ENCODE measurements at regions not wholly inside any gene's neighbourhood (a gene's known extent, or its start where the extent isn't known, plus 50 kb on each side); places are given as distances from the start of the nearest gene placed in this dataset.

DNA sequence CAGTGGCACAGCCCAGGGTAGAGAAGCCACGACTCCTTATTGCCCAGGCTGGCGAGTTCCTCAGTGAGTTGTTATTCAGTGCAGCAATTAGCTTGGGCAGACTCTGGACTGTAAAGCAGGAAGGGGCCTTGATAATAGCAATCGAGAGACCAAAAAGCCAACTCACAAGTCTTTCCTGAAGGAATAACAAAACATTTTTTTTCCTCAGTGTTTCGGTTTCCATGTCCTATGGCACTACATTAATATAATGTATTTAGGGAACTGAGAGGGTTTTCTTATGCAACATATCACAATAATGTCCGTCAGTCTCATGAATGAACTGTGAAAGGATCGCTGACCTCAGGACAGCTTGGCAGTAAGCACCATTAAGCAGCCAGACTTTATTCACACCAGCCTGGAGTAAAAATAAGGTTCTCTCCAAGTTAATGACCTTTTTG is 248.9 kb upstream of the TBL1XR1 start:
- no peaks in the 10 kb centered on the region for H3K36me3 ChIP-seq
- peaks cover 0 to 75% (median 52%) of the 10 kb centered on the region in 4 donors for H3K4me1 ChIP-seq
- TF ChIP-seq, protein P1, sequence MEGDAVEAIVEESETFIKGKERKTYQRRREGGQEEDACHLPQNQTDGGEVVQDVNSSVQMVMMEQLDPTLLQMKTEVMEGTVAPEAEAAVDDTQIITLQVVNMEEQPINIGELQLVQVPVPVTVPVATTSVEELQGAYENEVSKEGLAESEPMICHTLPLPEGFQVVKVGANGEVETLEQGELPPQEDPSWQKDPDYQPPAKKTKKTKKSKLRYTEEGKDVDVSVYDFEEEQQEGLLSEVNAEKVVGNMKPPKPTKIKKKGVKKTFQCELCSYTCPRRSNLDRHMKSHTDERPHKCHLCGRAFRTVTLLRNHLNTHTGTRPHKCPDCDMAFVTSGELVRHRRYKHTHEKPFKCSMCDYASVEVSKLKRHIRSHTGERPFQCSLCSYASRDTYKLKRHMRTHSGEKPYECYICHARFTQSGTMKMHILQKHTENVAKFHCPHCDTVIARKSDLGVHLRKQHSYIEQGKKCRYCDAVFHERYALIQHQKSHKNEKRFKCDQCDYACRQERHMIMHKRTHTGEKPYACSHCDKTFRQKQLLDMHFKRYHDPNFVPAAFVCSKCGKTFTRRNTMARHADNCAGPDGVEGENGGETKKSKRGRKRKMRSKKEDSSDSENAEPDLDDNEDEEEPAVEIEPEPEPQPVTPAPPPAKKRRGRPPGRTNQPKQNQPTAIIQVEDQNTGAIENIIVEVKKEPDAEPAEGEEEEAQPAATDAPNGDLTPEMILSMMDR (IDR thresholded peaks at IDR 0.05): no peak
- TF ChIP-seq EP300 (IDR thresholded peaks at IDR 0.05) (no peak), POLR2AphosphoS5 (IDR thresholded peaks at IDR 0.05) (no peak), POLR2A (IDR thresholded peaks at IDR 0.05) (no peak)
- no peak for DNase-seq
- peak overlapping the region; percentile 58 to 88 (median 80) for H3K27ac ChIP-seq
- intact Hi-C loops (cut with DNase I): loop anchor here (5.0 to 10.0 kb wide), 2 partner anchors 151 to 879 kb away; no protein-coding TSS in a partner anchor
- no peak overlapping the region for H3K4me3 ChIP-seq
- H3K9me3 ChIP-seq: no peaks in the 10 kb centered on the region
- no peaks in the 10 kb centered on the region for H3K27me3 ChIP-seq
- WGBS, 2 donors: 21 to 65% methylated on average over 6 of the region's 6 CpGs

GRCh38 chr3:177447938-177448337 is 250.7 kb upstream of the TBL1XR1 start:
- H3K27ac ChIP-seq: peak overlapping the region; percentile 69 to 88 (median 76)
- no peaks in the 10 kb centered on the region for H3K9me3 ChIP-seq
- WGBS, 2 donors: 16 to 61% methylated on average over 3 of the region's 3 CpGs
- peak; percentile 69 for DNase-seq
- no peaks in the 10 kb centered on the region for H3K36me3 ChIP-seq
- peaks cover 0 to 79% (median 59%) of the 10 kb centered on the region in 4 donors for H3K4me1 ChIP-seq
- intact Hi-C loops (cut with DNase I): loop anchor here (5.0 to 10.0 kb wide), 2 partner anchors 149 to 877 kb away; no protein-coding TSS in a partner anchor
- no peak overlapping the region for H3K4me3 ChIP-seq
- H3K27me3 ChIP-seq: no peaks in the 10 kb centered on the region
- no peak for TF ChIP-seq EP300 (IDR thresholded peaks at IDR 0.05)
- TF ChIP-seq, protein P1 (IDR thresholded peaks at IDR 0.05): no peak
- TF ChIP-seq POLR2A (IDR thresholded peaks at IDR 0.05): no peak
- no peak for TF ChIP-seq POLR2AphosphoS5 (IDR thresholded peaks at IDR 0.05)

GRCh38 chr3:177448987-177449359 is 251.7 kb upstream of the TBL1XR1 start:
- Histone ChIP-seq H3K27me3 (no peaks in the 10 kb centered on the region), H3K9me3 (no peaks in the 10 kb centered on the region), H3K27ac (peak overlapping the region; percentile 69 to 88 (median 76)), H3K4me3 (no peak overlapping the region), H3K4me1 (peaks cover 2 to 75% (median 61%) of the 10 kb centered on the region in 4 donors), H3K36me3 (no peaks in the 10 kb centered on the region)
- 57 to 77% methylated on average over 3 of the region's 3 CpGs for WGBS, 2 donors
- no peak for TF ChIP-seq POLR2AphosphoS5 (IDR thresholded peaks at IDR 0.05)
- TF ChIP-seq, protein P1 (IDR thresholded peaks at IDR 0.05): no peak
- intact Hi-C loops (cut with DNase I): loop anchor here (5.0 to 10.0 kb wide), 2 partner anchors 148 to 876 kb away; no protein-coding TSS in a partner anchor
- no peak for DNase-seq

DNA sequence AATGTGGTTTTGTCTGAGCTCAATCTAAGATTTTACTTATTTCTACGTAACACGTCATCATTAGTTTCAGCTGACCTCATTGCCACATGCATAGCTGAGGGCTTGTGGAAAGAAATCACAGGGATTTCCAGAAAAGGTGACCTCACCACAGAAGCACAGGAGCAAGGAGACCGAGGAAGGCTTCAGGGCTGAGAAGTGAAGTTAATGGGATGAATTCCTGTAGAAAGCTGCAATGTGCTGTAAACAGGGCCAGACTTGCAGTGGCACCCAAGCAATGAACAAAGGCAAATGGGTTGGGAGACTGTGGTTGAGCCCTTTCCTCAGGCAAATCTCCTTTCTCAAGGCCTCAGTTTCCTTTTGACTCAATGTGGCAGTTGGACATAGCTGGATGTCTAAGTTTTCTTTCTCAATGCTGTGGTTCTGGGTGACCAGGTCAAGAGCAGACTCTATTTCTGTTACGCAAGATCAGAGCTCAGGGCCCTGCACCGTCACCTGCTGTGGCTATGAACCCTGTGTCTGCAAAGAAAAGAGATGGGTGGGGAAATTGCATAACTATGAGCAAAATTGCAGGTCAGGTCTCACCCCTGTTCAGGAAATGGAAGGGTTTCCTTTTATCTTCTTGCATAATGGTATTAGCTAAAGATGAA is 252.2 kb upstream of the TBL1XR1 start:
- no peaks in the 10 kb centered on the region for H3K36me3 ChIP-seq
- H3K27me3 ChIP-seq: no peaks in the 10 kb centered on the region
- DNase-seq: no peak
- peaks cover 2 to 71% (median 61%) of the 10 kb centered on the region in 4 donors for H3K4me1 ChIP-seq
- intact Hi-C loops (cut with DNase I): loop anchor here (5.0 to 10.0 kb wide), 2 partner anchors 148 to 875 kb away; no protein-coding TSS in a partner anchor
- H3K9me3 ChIP-seq: no peaks in the 10 kb centered on the region
- no peak overlapping the region for H3K4me3 ChIP-seq
- TF ChIP-seq, protein P1 (IDR thresholded peaks at IDR 0.05): no peak
- no peak for TF ChIP-seq POLR2AphosphoS5 (IDR thresholded peaks at IDR 0.05)
- TF ChIP-seq EP300 (IDR thresholded peaks at IDR 0.05): no peak
- no peak for TF ChIP-seq POLR2A (IDR thresholded peaks at IDR 0.05)
- peak overlapping the region; percentile 69 to 88 (median 76) for H3K27ac ChIP-seq
- 69 to 79% methylated on average over 5 of the region's 5 CpGs for WGBS, 2 donors
